ENCODE measurements at regions not wholly inside any gene's neighbourhood (a gene's known extent, or its start where the extent isn't known, plus 50 kb on each side); places are given as distances from the start of the nearest gene placed in this dataset.

- POLR2A ChIA-PET, result no interaction called here
- CTCF ChIA-PET, result interaction anchor here (1.7 kb wide), 1 partner anchor 44 kb away, joined by 3 read pairs; no protein-coding TSS in a partner anchor
- DNase-seq (ENCODE audit: low read depth, low spot score), result no peak
- no peak overlapping the region for H3K4me3 ChIP-seq (ENCODE audit: low read depth, low read length)
- no peak for TF ChIP-seq CTCF (IDR thresholded peaks at IDR 0.05; ENCODE audit: insufficient read depth, low read length, missing control alignments)
Observed at GRCh38 chr3:176769547-176770190, 427.6 kb downstream of the TBL1XR1 start.

GRCh38 chr3:176767385-176767784 lies 429.9 kb downstream of the TBL1XR1 start:
- ChIA-PET CTCF (interaction anchor here (1.1 to 1.4 kb wide), 2 partner anchors 19 to 171 kb away, joined by 3 read pairs; no protein-coding TSS in a partner anchor), POLR2A (interaction anchor here (1.3 kb wide), 1 partner anchor 74 kb away, joined by 4 read pairs; no protein-coding TSS in a partner anchor)
- no peak for TF ChIP-seq CTCF (IDR thresholded peaks at IDR 0.05; ENCODE audit: insufficient read depth, low read length, missing control alignments)

GRCh38 chr3:176766862-176767261 lies 430.4 kb downstream of the TBL1XR1 start:
- DNase-seq (ENCODE audit: low read depth, low spot score), result no peak
- no peak for TF ChIP-seq CTCF (IDR thresholded peaks at IDR 0.05; ENCODE audit: insufficient read depth, low read length, missing control alignments)
- H3K4me3 ChIP-seq (ENCODE audit: low read depth, low read length), result no peak overlapping the region
- ChIA-PET CTCF (interaction anchor here (1.4 kb wide), 1 partner anchor 171 kb away, joined by 3 read pairs; no protein-coding TSS in a partner anchor), POLR2A (interaction anchor here (1.3 kb wide), 1 partner anchor 74 kb away, joined by 4 read pairs; no protein-coding TSS in a partner anchor)

More at GRCh38 chr3:176767385-176767784, 429.9 kb downstream of the TBL1XR1 start:
- DNase-seq (ENCODE audit: low read depth, low spot score), result peak; percentile 65
- no peak overlapping the region for H3K4me3 ChIP-seq (ENCODE audit: low read depth, low read length)

- no peak overlapping the region for H3K4me3 ChIP-seq (ENCODE audit: low read depth, low read length)
- no peak for TF ChIP-seq CTCF (IDR thresholded peaks at IDR 0.05; ENCODE audit: insufficient read depth, low read length, missing control alignments)
- DNase-seq (ENCODE audit: low read depth, low spot score), result no peak
- POLR2A ChIA-PET, result no interaction called here
- CTCF ChIA-PET, result no interaction called here
Observed at GRCh38 chr3:176765382-176765900, 431.8 kb downstream of the TBL1XR1 start.

- no peak for TF ChIP-seq CTCF (IDR thresholded peaks at IDR 0.05; ENCODE audit: insufficient read depth, low read length, missing control alignments)
- CTCF ChIA-PET, result no interaction called here
- POLR2A ChIA-PET, result no interaction called here
- no peak for DNase-seq (ENCODE audit: low read depth, low spot score)
- no peak overlapping the region for H3K4me3 ChIP-seq (ENCODE audit: low read depth, low read length)
Observed at GRCh38 chr3:176759815-176760506, 437.3 kb downstream of the TBL1XR1 start.

- no peak for DNase-seq (ENCODE audit: low read depth, low spot score)
- CTCF ChIA-PET, result no interaction called here
Observed at GRCh38 chr3:176757429-176757828, 439.9 kb downstream of the TBL1XR1 start.

More at GRCh38 chr3:176757429-176757828, 439.9 kb downstream of the TBL1XR1 start:
- POLR2A ChIA-PET, result no interaction called here
- no peak overlapping the region for H3K4me3 ChIP-seq (ENCODE audit: low read depth, low read length)
- no peak for TF ChIP-seq CTCF (IDR thresholded peaks at IDR 0.05; ENCODE audit: insufficient read depth, low read length, missing control alignments)

All from AG04449 (cell line).